Chondrocyte (in vitro differentiated cells): ENCODE measurements at regions not wholly inside any gene's neighbourhood (a gene's known extent, or its start where the extent isn't known, plus 50 kb on each side); places are given as distances from the start of the nearest gene placed in this dataset.

Experiments
- DNase-seq: peaks from one replicate; pipeline ENCODE4 v3.0.0; 2021; ENCODE audit warnings: mixed read lengths, low spot score
- H3K27ac Mint-ChIP-seq: one replicate; pipeline ENCODE4 v1.8.0; 2021; ENCODE audit warnings: mild to moderate bottlenecking, moderate library complexity, mixed read lengths; ENCODE audit not compliant: unreplicated experiment
- H3K27me3 Mint-ChIP-seq: 2 replicates; pipeline ENCODE4 v1.8.0; 2021; ENCODE audit warnings: low read depth, mixed read lengths
- H3K36me3 Mint-ChIP-seq: 2 replicates; pipeline ENCODE4 v1.8.0; 2021; ENCODE audit warnings: low read depth, mixed read lengths
- H3K4me1 Mint-ChIP-seq: 2 replicates; pipeline ENCODE4 v1.8.0; 2021; ENCODE audit warnings: low read depth, mild to moderate bottlenecking, mixed read lengths
- H3K4me3 Mint-ChIP-seq: one replicate; pipeline ENCODE4 v1.8.0; 2021; ENCODE audit warnings: mild to moderate bottlenecking, moderate library complexity, mixed read lengths; ENCODE audit not compliant: unreplicated experiment
- H3K9me3 Mint-ChIP-seq: 2 replicates; pipeline ENCODE4 v1.8.0; 2021; ENCODE audit warnings: low read depth, mixed read lengths
- TF ChIP-seq, protein P1 (sequence below): fragments of 200-600 bp; sonication (generic); IDR thresholded peaks from 2 replicates; pipeline ENCODE4 v1.5.0; 2021; ENCODE audit warnings: antibody characterized with exemption, mild to moderate bottlenecking, moderate library complexity

DNA sequence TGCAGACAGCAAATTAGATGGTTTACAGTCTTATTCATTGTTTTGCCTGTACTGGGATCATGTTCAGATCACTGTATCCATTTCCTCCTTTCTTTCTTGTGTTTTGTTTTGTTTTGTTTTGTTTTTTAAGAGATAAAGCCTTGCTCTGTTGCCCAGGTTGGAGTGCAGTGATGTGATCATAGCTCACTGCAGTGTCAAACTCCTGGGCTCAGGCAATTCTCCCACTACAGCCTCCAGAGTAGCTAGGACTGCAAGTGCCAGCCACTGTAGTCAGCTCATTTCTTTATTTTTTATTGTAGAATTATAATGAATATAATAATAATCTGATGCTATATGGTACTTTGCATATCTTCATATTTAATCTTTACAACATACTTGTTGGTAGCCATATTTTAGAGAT lies 403.7 kb upstream of the B3GALT2 start:
- Mint-ChIP-seq H3K4me3 (no peak overlapping the region), H3K4me1 (peaks cover 13% of the 10 kb centered on the region), H3K27me3 (no peaks in the 10 kb centered on the region), H3K9me3 (no peaks in the 10 kb centered on the region), H3K27ac (no peak overlapping the region), H3K36me3 (no peaks in the 10 kb centered on the region)
- no peak for DNase-seq
- TF ChIP-seq, protein P1, sequence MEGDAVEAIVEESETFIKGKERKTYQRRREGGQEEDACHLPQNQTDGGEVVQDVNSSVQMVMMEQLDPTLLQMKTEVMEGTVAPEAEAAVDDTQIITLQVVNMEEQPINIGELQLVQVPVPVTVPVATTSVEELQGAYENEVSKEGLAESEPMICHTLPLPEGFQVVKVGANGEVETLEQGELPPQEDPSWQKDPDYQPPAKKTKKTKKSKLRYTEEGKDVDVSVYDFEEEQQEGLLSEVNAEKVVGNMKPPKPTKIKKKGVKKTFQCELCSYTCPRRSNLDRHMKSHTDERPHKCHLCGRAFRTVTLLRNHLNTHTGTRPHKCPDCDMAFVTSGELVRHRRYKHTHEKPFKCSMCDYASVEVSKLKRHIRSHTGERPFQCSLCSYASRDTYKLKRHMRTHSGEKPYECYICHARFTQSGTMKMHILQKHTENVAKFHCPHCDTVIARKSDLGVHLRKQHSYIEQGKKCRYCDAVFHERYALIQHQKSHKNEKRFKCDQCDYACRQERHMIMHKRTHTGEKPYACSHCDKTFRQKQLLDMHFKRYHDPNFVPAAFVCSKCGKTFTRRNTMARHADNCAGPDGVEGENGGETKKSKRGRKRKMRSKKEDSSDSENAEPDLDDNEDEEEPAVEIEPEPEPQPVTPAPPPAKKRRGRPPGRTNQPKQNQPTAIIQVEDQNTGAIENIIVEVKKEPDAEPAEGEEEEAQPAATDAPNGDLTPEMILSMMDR: no peak

DNA sequence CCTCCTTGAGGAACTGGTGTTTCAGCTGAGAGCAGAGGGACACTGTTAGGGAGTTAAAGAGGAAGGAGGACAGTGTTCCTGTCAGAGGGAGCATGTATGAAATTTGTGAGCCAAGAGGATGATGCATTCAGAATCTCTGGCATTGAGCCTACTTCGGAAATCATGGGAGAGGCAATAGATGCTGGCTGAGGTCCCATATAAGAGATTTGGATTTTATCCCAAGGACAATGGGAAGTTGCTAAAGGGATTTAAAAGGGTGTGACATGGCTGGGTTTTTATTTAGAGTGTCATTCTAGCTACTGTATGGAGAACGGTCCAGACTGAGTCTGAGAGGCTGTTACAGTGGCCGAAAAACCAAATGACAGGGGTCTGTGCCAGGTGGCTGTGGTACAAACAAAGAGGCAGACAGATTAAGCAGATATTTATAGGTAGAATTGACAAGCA lies 403.2 kb upstream of the B3GALT2 start:
- no peak overlapping the region for H3K27ac Mint-ChIP-seq
- no peaks in the 10 kb centered on the region for H3K27me3 Mint-ChIP-seq
- no peaks in the 10 kb centered on the region for H3K36me3 Mint-ChIP-seq
- TF ChIP-seq, protein P1: no peak
- no peak for DNase-seq
- no peak overlapping the region for H3K4me3 Mint-ChIP-seq
- H3K9me3 Mint-ChIP-seq: no peaks in the 10 kb centered on the region
- peaks cover 13% of the 10 kb centered on the region for H3K4me1 Mint-ChIP-seq

DNA sequence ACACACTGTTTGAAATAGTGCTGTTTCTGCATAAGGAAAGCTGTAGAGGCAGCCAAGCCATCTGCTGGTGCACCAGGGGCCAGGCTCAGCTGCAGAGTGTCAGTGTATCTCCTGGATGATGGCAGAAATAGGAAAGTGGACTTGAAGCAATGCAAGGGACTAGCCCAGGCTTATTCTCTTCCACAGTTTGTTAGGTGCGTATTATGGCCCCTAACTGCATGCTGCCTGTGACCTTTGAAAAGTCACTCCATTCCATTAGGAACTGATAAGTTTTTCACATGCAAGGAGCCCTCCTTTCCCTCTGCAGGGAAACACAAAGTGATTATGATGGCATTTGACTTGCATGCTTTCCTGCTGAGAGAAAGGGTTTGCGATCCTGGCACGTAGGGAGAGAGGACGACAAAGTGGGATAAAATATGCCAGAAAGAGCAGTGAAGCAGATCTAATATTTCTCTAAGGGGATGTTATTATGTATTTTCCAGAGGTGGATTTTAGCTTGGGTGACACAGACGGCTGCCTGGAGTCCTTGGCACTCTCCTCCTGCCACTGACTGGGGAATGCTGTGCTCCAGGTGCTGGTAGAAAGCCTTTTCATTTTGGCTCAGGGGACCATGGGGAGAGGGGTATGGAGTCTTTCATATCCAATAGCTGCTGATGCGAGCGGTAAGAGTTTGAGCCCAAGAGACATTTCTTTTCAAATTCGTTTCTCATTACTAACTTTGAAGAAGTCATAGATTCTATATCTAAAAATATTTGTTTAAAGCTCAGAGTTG lies 402.1 kb upstream of the B3GALT2 start:
- no peaks in the 10 kb centered on the region for H3K36me3 Mint-ChIP-seq

DNA sequence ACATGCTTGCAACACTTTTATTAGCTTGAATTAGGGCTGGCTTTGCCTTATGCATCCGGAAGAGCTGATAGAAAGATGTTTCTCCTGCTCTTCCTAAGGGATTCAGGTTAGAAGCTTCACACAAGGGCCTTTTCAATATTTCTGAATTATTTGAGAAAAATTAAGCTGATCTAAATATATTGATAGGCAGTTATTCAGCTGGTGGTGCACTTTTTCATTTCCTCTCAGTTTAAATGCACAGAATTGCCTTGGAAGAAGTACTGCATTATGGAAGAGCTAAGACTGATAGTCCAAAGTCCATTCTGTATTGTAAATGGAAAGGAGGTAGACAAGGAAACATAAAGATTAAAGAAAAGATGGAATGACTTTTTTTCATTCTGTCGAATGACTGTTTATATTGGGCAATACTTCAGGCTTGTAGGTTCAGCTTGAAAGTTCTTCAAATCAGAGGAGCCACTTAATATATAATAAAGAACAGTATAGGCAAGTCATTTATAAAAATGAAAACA lies 398.4 kb upstream of the B3GALT2 start:
- Mint-ChIP-seq H3K4me3 (no peak overlapping the region), H3K27ac (no peak overlapping the region), H3K4me1 (peaks cover 13% of the 10 kb centered on the region), H3K27me3 (no peaks in the 10 kb centered on the region), H3K9me3 (no peaks in the 10 kb centered on the region), H3K36me3 (no peaks in the 10 kb centered on the region)
- TF ChIP-seq, protein P1: no peak
- no peak for DNase-seq

More for the DNA sequence above, 402.1 kb upstream of the B3GALT2 start:
- no peak overlapping the region for H3K4me3 Mint-ChIP-seq
- no peaks in the 10 kb centered on the region for H3K9me3 Mint-ChIP-seq
- peaks cover 13% of the 10 kb centered on the region for H3K4me1 Mint-ChIP-seq
- no peak for DNase-seq
- H3K27ac Mint-ChIP-seq: no peak overlapping the region
- TF ChIP-seq, protein P1: no peak
- no peaks in the 10 kb centered on the region for H3K27me3 Mint-ChIP-seq

DNA sequence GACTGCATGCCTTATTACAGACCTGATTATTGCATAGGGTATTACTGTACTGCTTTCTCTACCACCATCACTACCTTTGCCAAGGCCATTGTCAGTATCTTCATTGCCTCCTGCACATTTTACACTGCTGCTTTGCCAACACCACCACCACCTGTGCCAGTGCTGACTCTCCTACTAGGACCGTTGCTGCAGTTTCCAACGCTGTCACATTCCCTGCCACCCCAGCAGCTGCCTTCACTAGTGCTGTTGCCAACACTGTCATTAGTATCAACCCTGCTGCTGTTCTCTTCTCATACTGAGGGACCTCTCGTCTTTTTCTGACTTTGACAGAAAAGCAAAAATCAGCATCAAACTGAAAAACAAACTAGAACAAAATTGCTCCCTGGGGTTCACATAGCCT lies 394.9 kb upstream of the B3GALT2 start:
- Mint-ChIP-seq H3K4me1 (no peaks in the 10 kb centered on the region), H3K27me3 (no peaks in the 10 kb centered on the region), H3K9me3 (no peaks in the 10 kb centered on the region), H3K4me3 (no peak overlapping the region), H3K36me3 (no peaks in the 10 kb centered on the region), H3K27ac (no peak overlapping the region)
- TF ChIP-seq, protein P1: no peak
- DNase-seq: no peak
